Thyroid gland (tissue), 4 donors: ENCODE measurements at regions not wholly inside any gene's neighbourhood (a gene's known extent, or its start where the extent isn't known, plus 50 kb on each side); places are given as distances from the start of the nearest gene placed in this dataset.
A peak's percentile ranks its signal among the peaks of the same experiment; 100 is the strongest.

Experiments used
- DNase-seq, 2 donors: peaks; one replicate each; pipeline ENCODE4 v3.0.0-alpha.2; 2019
- H3K27ac ChIP-seq, 3 donors: fragments of 200-600 bp; sonication (generic); 1 replicate in 2 of 3; 2 replicates in 1 of 3; pipeline ENCODE4 v1.5.1; 2016 to 2019; ENCODE audit warnings: mild to moderate bottlenecking in 1 of 3, moderate library complexity in 1 of 3
- H3K27me3 ChIP-seq: fragments of 200-600 bp; sonication (generic); one replicate; pipeline ENCODE4 v1.5.1; 2019
- H3K36me3 ChIP-seq, 2 donors: fragments of 200-600 bp; sonication (generic); one replicate each; pipeline ENCODE4 v1.5.1; 2016 to 2019
- H3K4me1 ChIP-seq, 2 donors: fragments of 200-600 bp; sonication (generic); one replicate each; pipeline ENCODE4 v1.5.1; 2017 to 2019
- H3K4me3 ChIP-seq, 3 donors: fragments of 200-600 bp; sonication (generic); replicated peaks in 1 of 3; 1 replicate in 2 of 3; 2 replicates in 1 of 3; pipeline ENCODE4 v1.5.1; 2016; ENCODE audit warnings: mild to moderate bottlenecking in 1 of 3
- H3K9me3 ChIP-seq: fragments of 200-600 bp; sonication (generic); one replicate; pipeline ENCODE4 v1.5.1; 2017
- POLR2A ChIP-seq, 2 donors: fragments of 450-650 bp; IDR thresholded peaks; one replicate each; pipeline ENCODE4 v1.6.1; 2017; ENCODE audit warnings: antibody characterized with exemption in 2 of 2, mild to moderate bottlenecking in 2 of 2, moderate library complexity in 1 of 2
- WGBS, 2 donors: methylation state at CpG; one replicate each; pipeline ENCODE4 v1.1.5; 2017; 5-methylcytosine and 5-hydroxymethylcytosine counted together
- intact Hi-C: fragments of 100-400 bp; cut with DNase I; formaldehyde crosslinking; loops from one replicate; pipeline ENCODE4 v1.15.1; 2023
- TF ChIP-seq, protein P1 (sequence below), 6 experiments: fragments of 200-600 bp in 3 of 6; fragments of 450-650 bp in 3 of 6; sonication (generic) in 3 of 6; IDR thresholded peaks; one replicate each; pipeline ENCODE4 v1.5.1; 2016 to 2019; ENCODE audit warnings: antibody characterized with exemption in 6 of 6, mild to moderate bottlenecking in 2 of 6, inconsistent platforms in 1 of 6, moderate library complexity in 1 of 6

DNA sequence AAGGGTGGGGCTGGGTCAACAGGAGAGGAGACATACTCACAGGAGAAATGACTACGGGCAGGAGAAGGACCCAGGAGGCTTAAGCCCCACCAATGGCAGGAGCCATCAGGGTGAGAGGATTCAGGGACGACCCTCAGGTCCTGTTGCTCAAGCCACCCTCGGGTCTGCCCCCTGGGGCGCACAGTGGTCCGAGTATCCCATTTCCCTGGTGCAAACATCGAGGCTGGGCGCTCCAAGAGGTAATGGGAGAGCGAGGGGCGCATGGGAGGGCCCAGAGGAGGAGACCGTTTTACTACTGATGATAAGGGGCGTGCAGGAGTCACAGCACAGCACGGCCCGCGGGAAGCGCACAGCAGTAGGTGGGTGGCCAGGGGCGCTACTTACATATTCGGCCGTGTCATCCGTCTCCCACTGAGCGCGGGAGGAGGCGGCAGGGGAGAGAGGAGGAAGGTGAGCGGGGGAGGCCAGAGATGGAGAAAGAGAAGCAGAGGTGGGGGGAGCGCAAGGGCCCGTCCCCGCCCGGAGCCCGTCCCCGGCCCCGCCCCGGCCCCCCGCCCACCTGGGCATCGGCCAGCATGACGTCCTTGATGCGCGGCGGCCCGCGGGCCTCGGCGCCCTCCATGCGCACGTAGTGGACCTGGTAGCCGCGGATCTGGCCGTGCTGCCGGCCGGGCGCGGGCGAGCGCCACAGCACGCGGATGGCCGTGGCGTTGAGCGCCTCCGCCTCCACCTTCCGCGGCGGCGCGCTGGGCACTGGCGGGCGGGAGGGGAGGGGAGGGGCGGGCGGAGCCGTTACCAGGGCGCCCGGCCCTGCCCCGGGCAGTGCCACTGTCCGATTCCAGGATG lies 111.5 kb downstream of the PTPRS start:
- intact Hi-C loops = no loop called here
- TF ChIP-seq, protein P1, sequence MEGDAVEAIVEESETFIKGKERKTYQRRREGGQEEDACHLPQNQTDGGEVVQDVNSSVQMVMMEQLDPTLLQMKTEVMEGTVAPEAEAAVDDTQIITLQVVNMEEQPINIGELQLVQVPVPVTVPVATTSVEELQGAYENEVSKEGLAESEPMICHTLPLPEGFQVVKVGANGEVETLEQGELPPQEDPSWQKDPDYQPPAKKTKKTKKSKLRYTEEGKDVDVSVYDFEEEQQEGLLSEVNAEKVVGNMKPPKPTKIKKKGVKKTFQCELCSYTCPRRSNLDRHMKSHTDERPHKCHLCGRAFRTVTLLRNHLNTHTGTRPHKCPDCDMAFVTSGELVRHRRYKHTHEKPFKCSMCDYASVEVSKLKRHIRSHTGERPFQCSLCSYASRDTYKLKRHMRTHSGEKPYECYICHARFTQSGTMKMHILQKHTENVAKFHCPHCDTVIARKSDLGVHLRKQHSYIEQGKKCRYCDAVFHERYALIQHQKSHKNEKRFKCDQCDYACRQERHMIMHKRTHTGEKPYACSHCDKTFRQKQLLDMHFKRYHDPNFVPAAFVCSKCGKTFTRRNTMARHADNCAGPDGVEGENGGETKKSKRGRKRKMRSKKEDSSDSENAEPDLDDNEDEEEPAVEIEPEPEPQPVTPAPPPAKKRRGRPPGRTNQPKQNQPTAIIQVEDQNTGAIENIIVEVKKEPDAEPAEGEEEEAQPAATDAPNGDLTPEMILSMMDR (IDR thresholded peaks at IDR 0.05) = no peak
- no peak for TF ChIP-seq POLR2A (IDR thresholded peaks at IDR 0.05)
- H3K27me3 ChIP-seq = no peaks in the 10 kb centered on the region
- no peaks in the 10 kb centered on the region for H3K4me1 ChIP-seq
- no peak overlapping the region for H3K27ac ChIP-seq
- WGBS, 2 donors = 51 to 65% methylated on average over 41 of the region's 72 CpGs
- H3K36me3 ChIP-seq = no peaks in the 10 kb centered on the region
- H3K9me3 ChIP-seq = no peaks in the 10 kb centered on the region
- H3K4me3 ChIP-seq = no peak overlapping the region
- peak; percentile 27 to 41 for DNase-seq

DNA sequence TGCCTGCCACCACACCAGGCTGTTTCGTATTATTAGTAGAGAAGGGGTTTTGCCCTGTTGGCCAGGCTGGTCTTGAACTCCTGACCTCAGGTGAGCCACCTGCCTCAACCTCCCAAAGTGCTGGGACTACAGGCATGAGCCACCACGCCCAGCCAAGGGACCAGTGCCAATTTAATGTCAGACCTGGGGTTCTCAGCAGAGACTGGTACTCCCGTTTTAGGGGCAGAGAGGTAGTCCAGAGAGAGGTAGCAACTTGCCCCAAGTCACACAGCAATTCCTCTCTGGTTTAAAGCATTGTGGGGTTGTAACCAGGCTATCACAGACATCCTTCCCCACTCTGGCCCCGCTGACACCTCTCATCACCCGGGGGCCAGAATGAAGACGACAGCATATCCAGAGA lies 112.1 kb downstream of the PTPRS start:
- H3K4me3 ChIP-seq = no peak overlapping the region
- no peak for DNase-seq
- H3K27me3 ChIP-seq = no peaks in the 10 kb centered on the region
- no peak for TF ChIP-seq POLR2A (IDR thresholded peaks at IDR 0.05)
- TF ChIP-seq, protein P1 (IDR thresholded peaks at IDR 0.05) = no peak
- H3K36me3 ChIP-seq = no peaks in the 10 kb centered on the region
- intact Hi-C loops = no loop called here
- no peaks in the 10 kb centered on the region for H3K4me1 ChIP-seq
- no peaks in the 10 kb centered on the region for H3K9me3 ChIP-seq
- 89 to 91% methylated on average over 6 of the region's 6 CpGs for WGBS, 2 donors
- H3K27ac ChIP-seq = no peak overlapping the region

DNA sequence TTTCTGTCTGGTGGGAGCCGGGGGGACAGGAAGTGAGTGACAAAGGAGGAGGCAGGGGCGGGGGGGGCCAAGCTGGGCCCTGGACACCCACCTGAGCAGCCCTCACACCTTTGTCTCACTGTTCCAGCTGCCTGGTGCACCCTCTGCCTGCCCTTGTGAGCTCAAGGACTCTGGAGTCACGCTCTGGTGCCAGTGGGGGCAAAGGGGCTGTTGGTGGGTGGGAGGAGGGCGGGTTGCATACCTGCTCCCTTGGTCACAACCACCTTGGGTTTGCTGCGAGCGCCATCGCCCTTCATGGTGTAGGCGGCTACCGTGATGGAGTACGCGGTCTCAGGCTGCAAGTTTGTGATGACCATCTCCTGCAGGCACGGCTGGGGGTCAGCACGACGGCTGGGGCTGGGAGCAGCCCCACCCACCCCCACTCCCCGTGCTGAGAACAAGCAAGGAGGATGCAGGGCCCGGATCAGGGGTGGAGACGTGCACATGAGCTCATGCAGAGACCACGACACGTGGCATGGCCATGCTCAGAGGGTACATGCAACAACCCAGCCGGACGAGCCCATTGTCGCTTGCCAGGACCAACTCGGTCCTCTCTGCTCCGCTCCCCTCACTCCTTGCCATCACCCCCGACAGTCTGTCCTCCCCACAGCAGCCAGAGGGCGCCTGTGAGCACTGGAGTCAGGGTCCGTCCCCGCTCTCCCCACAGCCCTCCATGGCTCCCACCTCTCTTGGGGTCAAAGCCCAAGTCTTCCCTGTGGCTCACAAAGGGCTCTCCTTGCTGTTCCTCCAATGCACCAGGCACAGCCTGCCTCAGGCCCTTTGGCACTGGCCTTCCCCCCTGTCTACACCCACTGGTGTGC lies 114.9 kb downstream of the PTPRS start:
- Histone ChIP-seq H3K36me3 (peaks cover 20 to 21% of the 10 kb centered on the region in 2 donors), H3K4me3 (no peak overlapping the region), H3K4me1 (no peaks in the 10 kb centered on the region), H3K27ac (no peak overlapping the region), H3K9me3 (no peaks in the 10 kb centered on the region), H3K27me3 (no peaks in the 10 kb centered on the region)
- 58 to 72% methylated on average over 17 to 27 of the region's 28 CpGs for WGBS, 2 donors
- TF ChIP-seq, protein P1 (IDR thresholded peaks at IDR 0.05) = peak in 3 of 6 experiments; percentile 32 to 41 (median 41)
- TF ChIP-seq POLR2A (IDR thresholded peaks at IDR 0.05) = no peak
- peak in 1 of 2 donors; percentile 16 for DNase-seq
- intact Hi-C loops = no loop called here

DNA sequence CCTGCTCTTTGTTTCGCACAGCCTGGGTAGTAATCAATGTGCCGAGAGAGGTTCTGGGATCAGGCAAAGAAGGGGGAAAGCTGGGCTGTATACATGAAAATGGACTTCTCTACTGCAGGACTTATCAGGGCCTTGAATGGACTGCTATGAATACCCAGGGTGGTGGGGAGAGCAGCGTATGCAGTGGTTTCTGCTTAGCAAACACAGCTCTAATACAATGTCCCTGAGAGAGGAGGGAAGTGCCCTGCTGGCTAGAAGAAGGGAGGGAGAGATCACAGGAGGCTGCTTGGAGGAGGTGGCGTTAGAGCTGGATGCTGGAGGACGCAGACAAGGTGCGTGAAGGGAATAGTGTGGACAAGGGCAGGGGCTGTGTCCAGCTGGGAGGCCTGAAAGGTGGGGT lies 116.1 kb downstream of the PTPRS start:
- WGBS, 2 donors = 94 to 96% methylated on average over 6 of the region's 6 CpGs
- intact Hi-C loops = no loop called here
- H3K4me3 ChIP-seq = no peak overlapping the region
- no peaks in the 10 kb centered on the region for H3K4me1 ChIP-seq
- no peak for TF ChIP-seq POLR2A (IDR thresholded peaks at IDR 0.05)
- TF ChIP-seq, protein P1 (IDR thresholded peaks at IDR 0.05) = no peak
- no peaks in the 10 kb centered on the region for H3K27me3 ChIP-seq
- DNase-seq = no peak
- H3K9me3 ChIP-seq = no peaks in the 10 kb centered on the region
- H3K36me3 ChIP-seq = peaks cover 33% of the 10 kb centered on the region in 2 donors
- H3K27ac ChIP-seq = no peak overlapping the region
